Smooth muscle cell (in vitro differentiated cells): ENCODE measurements at regions not wholly inside any gene's neighbourhood (a gene's known extent, or its start where the extent isn't known, plus 50 kb on each side); places are given as distances from the start of the nearest gene placed in this dataset.

Source experiments
- DNase-seq: peaks from one replicate; lab custom pipeline; 2025; ENCODE audit not compliant: unreplicated experiment; lab: John Stamatoyannopoulos, UW
- H2AFZ ChIP-seq: fragments of 200-600 bp; sonication (generic); 2 replicates; pipeline ENCODE4 v1.6.0; 2016; ENCODE audit warnings: antibody characterized with exemption, low read depth, mild to moderate bottlenecking
- H3F3A ChIP-seq: fragments of 200-600 bp; sonication (generic); 2 replicates; pipeline ENCODE4 v1.6.0; 2017; ENCODE audit warnings: antibody characterized with exemption, low read depth
- H3K27ac ChIP-seq: fragments of 200-600 bp; sonication (generic); 2 replicates; pipeline ENCODE4 v1.5.1; 2016; ENCODE audit warnings: low read depth, mild to moderate bottlenecking
- H3K27me3 ChIP-seq: fragments of 200-600 bp; sonication (generic); 2 replicates; pipeline ENCODE4 v1.6.1; 2016; ENCODE audit warnings: low read depth, mild to moderate bottlenecking
- H3K36me3 ChIP-seq: fragments of 200-600 bp; sonication (generic); 2 replicates; pipeline ENCODE4 v1.5.1; 2016; ENCODE audit warnings: low read depth
- H3K4me1 ChIP-seq: fragments of 200-600 bp; sonication (generic); 2 replicates; pipeline ENCODE4 v1.5.1; 2016; ENCODE audit warnings: low read depth
- H3K4me2 ChIP-seq: fragments of 200-600 bp; sonication (generic); 2 replicates; pipeline ENCODE4 v1.6.0; 2016; ENCODE audit warnings: mild to moderate bottlenecking
- H3K4me3 ChIP-seq: fragments of 200-600 bp; sonication (generic); 2 replicates; pipeline ENCODE4 v1.5.1; 2016; ENCODE audit warnings: mild to moderate bottlenecking
- H3K79me2 ChIP-seq: fragments of 200-600 bp; sonication (generic); 2 replicates; pipeline ENCODE4 v1.6.0; 2016; ENCODE audit warnings: low read depth, mild to moderate bottlenecking
- H3K9ac ChIP-seq: fragments of 200-600 bp; sonication (generic); 2 replicates; pipeline ENCODE4 v1.6.0; 2016; ENCODE audit warnings: low read depth
- H3K9me3 ChIP-seq: fragments of 200-600 bp; sonication (generic); replicated peaks from 2 replicates; pipeline ENCODE4 v1.5.1; 2016; ENCODE audit warnings: low read depth
- H4K20me1 ChIP-seq: fragments of 200-600 bp; sonication (generic); 2 replicates; pipeline ENCODE4 v1.6.0; 2016; ENCODE audit warnings: low read depth
- WGBS: methylation state at CpG from one replicate; pipeline ENCODE4 v1.1.7; 2016; ENCODE audit warnings: low lambda C conversion rate; 5-methylcytosine and 5-hydroxymethylcytosine counted together
- TF ChIP-seq, protein P1 (sequence below): fragments of 200-600 bp; sonication (generic); IDR thresholded peaks from 2 replicates; pipeline ENCODE4 v1.5.1; 2017; ENCODE audit warnings: borderline replicate concordance, mild to moderate bottlenecking, antibody characterized with exemption; ENCODE audit not compliant: insufficient read depth, poor library complexity, severe bottlenecking

DNA sequence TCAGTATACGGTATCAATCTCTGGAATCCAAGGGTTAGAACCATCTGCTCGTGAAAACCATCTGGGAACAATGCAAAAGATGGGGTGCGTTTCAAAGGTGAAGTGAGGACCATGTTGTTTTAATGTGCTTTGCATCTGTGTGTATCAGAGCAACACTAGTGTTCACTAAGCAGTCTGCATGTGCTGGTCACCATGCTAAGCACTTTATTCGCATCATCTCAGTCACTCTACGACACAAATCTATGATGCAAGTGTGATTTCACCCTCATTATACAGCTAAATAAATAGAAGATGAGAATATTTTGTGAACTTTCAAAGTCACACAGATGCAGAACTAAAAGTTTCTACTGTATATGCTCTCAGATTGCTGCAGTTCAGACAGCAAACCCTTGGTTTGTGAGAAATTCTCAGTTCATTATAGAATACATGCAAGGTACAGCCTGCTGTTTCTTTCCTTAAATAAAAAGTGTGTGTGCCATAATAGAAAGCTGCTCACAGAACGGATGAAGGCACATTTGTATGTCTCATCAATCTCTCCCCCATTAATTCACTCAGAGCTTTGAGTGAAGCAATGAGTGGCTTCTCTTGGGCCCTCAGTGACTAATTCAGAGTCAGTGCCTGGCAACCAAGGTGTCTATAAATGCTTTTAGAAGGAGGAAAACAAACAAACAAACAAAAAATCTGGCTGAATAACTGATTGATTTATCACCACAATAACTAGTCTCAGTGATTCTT, 652.8 kb upstream of the SOX11 start:
- no peaks in the 10 kb centered on the region for H4K20me1 ChIP-seq
- H3K27ac ChIP-seq, result no peak overlapping the region
- H3K27me3 ChIP-seq, result no peaks in the 10 kb centered on the region
- no peak overlapping the region for H3K4me3 ChIP-seq
- H3K79me2 ChIP-seq, result no peaks in the 10 kb centered on the region
- H2AFZ ChIP-seq, result no peak overlapping the region
- H3K9ac ChIP-seq, result no peak overlapping the region
- no peaks in the 10 kb centered on the region for H3K9me3 ChIP-seq
- TF ChIP-seq, protein P1, sequence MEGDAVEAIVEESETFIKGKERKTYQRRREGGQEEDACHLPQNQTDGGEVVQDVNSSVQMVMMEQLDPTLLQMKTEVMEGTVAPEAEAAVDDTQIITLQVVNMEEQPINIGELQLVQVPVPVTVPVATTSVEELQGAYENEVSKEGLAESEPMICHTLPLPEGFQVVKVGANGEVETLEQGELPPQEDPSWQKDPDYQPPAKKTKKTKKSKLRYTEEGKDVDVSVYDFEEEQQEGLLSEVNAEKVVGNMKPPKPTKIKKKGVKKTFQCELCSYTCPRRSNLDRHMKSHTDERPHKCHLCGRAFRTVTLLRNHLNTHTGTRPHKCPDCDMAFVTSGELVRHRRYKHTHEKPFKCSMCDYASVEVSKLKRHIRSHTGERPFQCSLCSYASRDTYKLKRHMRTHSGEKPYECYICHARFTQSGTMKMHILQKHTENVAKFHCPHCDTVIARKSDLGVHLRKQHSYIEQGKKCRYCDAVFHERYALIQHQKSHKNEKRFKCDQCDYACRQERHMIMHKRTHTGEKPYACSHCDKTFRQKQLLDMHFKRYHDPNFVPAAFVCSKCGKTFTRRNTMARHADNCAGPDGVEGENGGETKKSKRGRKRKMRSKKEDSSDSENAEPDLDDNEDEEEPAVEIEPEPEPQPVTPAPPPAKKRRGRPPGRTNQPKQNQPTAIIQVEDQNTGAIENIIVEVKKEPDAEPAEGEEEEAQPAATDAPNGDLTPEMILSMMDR, result no peak
- no peak for DNase-seq
- 88% methylated on average over 6 of the region's 6 CpGs for WGBS
- no peaks in the 10 kb centered on the region for H3K36me3 ChIP-seq
- H3F3A ChIP-seq, result no peaks in the 10 kb centered on the region
- H3K4me2 ChIP-seq, result no peak overlapping the region
- H3K4me1 ChIP-seq, result no peaks in the 10 kb centered on the region

- no peak overlapping the region for H2AFZ ChIP-seq
- no peak overlapping the region for H3K9ac ChIP-seq
- H3K36me3 ChIP-seq, result no peaks in the 10 kb centered on the region
- no peaks in the 10 kb centered on the region for H3K9me3 ChIP-seq
- no peaks in the 10 kb centered on the region for H3K27me3 ChIP-seq
- H3F3A ChIP-seq, result no peaks in the 10 kb centered on the region
- no peak overlapping the region for H3K4me3 ChIP-seq
- no peak overlapping the region for H3K4me2 ChIP-seq
- no peak overlapping the region for H3K27ac ChIP-seq
- DNase-seq, result no peak
- TF ChIP-seq, protein P1, result no peak
- no peaks in the 10 kb centered on the region for H4K20me1 ChIP-seq
- WGBS, result 86% methylated on average over 3 of the region's 3 CpGs
- H3K4me1 ChIP-seq, result no peaks in the 10 kb centered on the region
- no peaks in the 10 kb centered on the region for H3K79me2 ChIP-seq
These were observed 651.6 kb upstream of the SOX11 start for GRCh38 chr2:5040571-5040970.

DNA sequence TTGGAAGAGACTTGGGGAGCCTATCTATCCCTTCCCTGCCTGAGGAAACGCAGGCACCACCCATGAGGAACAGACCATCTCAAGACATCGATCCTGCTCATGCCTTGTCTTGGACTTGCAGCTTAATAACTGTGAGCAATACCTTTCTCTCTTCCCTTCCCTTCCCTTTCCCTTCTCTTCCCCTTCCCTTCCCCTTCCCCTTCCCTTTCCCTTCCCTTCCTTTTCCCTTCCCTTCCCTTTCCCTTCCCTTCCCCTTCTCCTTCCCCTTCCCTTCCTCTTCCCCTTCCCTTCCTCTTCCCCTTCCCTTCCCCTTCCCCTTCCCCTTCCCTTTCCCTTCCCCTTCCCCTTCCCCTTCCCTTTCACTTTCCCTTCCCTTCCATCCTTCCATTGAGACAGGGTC, 650.7 kb upstream of the SOX11 start:
- Histone ChIP-seq H3K4me2 (no peak overlapping the region), H3K79me2 (no peaks in the 10 kb centered on the region), H3K36me3 (no peaks in the 10 kb centered on the region), H3K4me1 (no peaks in the 10 kb centered on the region), H3K9me3 (no peaks in the 10 kb centered on the region), H4K20me1 (no peaks in the 10 kb centered on the region), H3K27ac (no peak overlapping the region), H2AFZ (no peak overlapping the region), H3K9ac (no peak overlapping the region), H3K4me3 (no peak overlapping the region), H3F3A (no peaks in the 10 kb centered on the region), H3K27me3 (no peaks in the 10 kb centered on the region)
- TF ChIP-seq, protein P1, result no peak
- WGBS, result 96% methylated on average over 2 of the region's 2 CpGs
- no peak for DNase-seq

GRCh38 chr2:5042666-5043440, 649.3 kb upstream of the SOX11 start:
- H3K4me1 ChIP-seq, result no peaks in the 10 kb centered on the region
- no peak for DNase-seq
- peak overlapping the region; percentile 26 for H3K27ac ChIP-seq
- WGBS, result 74% methylated on average over 4 of the region's 4 CpGs
- H2AFZ ChIP-seq, result no peak overlapping the region
- no peaks in the 10 kb centered on the region for H4K20me1 ChIP-seq
- H3K9ac ChIP-seq, result no peak overlapping the region
- H3K4me2 ChIP-seq, result no peak overlapping the region
- no peak overlapping the region for H3K4me3 ChIP-seq
- H3K9me3 ChIP-seq, result no peaks in the 10 kb centered on the region
- H3K79me2 ChIP-seq, result no peaks in the 10 kb centered on the region
- H3F3A ChIP-seq, result no peaks in the 10 kb centered on the region
- no peaks in the 10 kb centered on the region for H3K36me3 ChIP-seq
- H3K27me3 ChIP-seq, result no peaks in the 10 kb centered on the region
- TF ChIP-seq, protein P1, result no peak
